T-helper 22 cell (primary cell): ENCODE measurements at regions not wholly inside any gene's neighbourhood (a gene's known extent, or its start where the extent isn't known, plus 50 kb on each side); places are given as distances from the start of the nearest gene placed in this dataset.
"Not testable (repeated sequence)": the region's sequence is repeated elsewhere in the genome, so short reads cannot be mapped to it uniquely, and the experiment has no call there.

Experiments
- DNase-seq: peaks from one replicate; pipeline ENCODE4 v3.0.0-alpha.2; 2020; ENCODE audit warnings: low read depth

DNA sequence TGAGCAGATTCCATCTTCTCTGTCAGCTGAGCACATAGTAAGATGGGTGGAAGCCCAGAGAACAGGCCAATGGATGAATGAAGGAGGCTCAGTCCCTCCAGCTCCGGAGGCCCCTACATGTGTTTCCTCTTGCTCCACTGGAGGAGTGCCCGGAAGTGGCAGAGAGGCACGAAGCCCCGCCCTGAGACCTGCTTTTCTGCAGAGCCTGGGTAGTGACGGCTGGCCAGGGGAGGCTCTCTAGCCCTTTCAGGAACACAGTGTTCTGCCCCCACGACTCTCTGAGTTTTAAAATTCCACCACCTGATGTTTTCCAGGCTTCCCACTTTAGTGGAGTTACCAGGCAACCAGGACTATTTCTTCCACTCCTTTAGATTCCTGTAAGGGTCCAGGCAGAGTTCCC is 149.4 kb upstream of the SLC6A11 start:
- no peak for DNase-seq

GRCh38 chr3:10667269-10667668 is 148.8 kb upstream of the SLC6A11 start:
- DNase-seq = no peak

DNA sequence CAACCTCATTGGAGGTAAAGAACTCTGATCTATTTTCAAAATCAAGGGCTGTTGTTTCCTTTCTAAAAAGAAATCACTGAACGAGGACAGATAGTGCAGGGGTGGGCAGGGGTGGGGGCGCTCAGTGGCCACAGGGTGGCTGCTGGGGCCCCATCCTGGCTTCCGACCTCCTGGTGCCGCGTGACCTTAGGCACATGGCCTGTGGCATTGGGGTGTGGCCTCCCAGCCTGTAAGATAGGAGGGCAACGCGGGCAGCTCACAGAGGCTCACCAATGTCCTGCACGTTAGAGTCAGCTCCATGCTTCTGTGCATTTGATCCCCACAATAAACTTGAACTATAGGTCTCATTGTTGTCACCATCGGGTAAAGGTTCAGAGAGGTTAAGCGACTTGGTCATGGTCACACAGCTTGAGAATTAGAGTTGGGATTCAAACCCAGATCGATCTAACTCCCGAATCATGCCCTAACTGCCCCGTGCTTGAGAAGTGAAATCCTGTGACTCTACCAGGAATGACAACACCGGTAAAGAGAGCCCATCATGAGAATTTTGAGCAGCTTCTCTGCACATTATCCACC is 148.0 kb upstream of the SLC6A11 start:
- no peak for DNase-seq

- DNase-seq = no peak
Measured at GRCh38 chr3:10669490-10670048, 146.5 kb upstream of the SLC6A11 start.

DNA sequence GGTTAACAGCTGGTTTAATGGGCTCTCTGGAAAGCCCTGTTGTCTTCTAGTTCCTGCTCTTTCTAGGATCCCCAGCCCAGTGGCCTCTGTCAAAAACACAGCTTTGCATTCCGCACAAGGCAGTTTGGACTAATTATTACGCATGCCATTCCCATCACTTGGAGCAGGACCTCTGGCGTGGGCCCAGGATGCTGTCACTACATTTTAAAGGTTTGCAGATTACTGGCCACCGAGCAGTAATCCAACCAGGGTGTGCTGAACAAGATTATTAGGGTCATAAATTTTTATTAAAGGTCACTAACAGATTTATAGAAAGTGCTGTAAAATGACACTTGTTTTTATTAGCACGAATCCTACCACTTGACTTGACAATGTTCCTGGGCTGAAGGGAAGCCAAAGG is 143.6 kb upstream of the SLC6A11 start:
- no peak for DNase-seq

- no peak for DNase-seq
Measured at GRCh38 chr3:10674578-10674977, 141.4 kb upstream of the SLC6A11 start.

- DNase-seq = no peak
Measured at GRCh38 chr3:10676905-10677304, 139.1 kb upstream of the SLC6A11 start.

GRCh38 chr3:10678796-10679376 is 137.1 kb upstream of the SLC6A11 start:
- no peak for DNase-seq

- no peak for DNase-seq
Measured at GRCh38 chr3:10680796-10681195, 135.2 kb upstream of the SLC6A11 start.

- DNase-seq = no peak
Measured at GRCh38 chr3:10682692-10683091, 133.3 kb upstream of the SLC6A11 start.

DNA sequence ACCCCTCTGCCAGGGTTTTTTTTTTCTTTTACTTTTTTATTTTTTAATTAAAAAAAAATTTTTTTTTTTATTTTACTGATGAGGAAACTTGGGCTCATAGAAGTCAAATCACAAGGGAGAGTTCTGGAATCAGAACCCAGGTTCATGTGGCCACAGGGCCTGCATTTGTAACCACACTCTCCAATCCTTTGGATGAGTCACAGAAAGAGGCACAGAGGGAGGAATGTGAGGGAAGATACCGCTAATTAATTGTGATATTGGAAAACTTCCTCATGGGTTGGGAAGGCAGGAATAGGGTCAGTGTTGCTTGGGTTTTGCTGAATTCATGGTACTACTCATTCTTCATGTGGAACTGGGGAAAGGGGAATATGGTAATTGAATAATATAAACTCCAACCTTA is 132.9 kb upstream of the SLC6A11 start:
- DNase-seq = no peak

GRCh38 chr3:10688126-10688525 is 127.9 kb upstream of the SLC6A11 start:
- no peak for DNase-seq

GRCh38 chr3:10688548-10689172 is 127.4 kb upstream of the SLC6A11 start:
- no peak for DNase-seq

GRCh38 chr3:10692039-10692622 is 123.9 kb upstream of the SLC6A11 start:
- DNase-seq = no peak

DNA sequence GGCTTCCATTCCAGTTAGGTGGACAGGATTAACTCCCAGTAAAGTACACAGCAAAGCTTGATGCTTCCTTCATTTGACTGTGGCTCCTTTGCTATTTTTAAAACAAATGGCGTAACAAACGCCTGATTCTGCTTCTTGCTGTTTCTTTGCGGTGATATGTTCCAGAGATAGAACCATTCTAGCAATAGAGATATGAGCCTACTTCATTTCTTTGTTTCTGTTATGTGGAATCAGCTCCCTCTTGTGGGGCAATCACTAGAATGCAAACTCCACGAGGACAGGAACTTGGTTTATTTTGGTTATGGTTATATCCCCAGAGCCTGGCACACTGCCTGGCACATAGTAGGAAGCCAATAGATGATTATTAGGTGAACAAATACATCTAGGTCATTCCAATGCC is 122.6 kb upstream of the SLC6A11 start:
- DNase-seq = no peak

GRCh38 chr3:10694179-10694578 is 121.8 kb upstream of the SLC6A11 start:
- no peak for DNase-seq

GRCh38 chr3:10695186-10695585 is 120.8 kb upstream of the SLC6A11 start:
- not testable (repeated sequence) for DNase-seq

GRCh38 chr3:10695595-10696285 is 120.3 kb upstream of the SLC6A11 start:
- DNase-seq = no peak

DNA sequence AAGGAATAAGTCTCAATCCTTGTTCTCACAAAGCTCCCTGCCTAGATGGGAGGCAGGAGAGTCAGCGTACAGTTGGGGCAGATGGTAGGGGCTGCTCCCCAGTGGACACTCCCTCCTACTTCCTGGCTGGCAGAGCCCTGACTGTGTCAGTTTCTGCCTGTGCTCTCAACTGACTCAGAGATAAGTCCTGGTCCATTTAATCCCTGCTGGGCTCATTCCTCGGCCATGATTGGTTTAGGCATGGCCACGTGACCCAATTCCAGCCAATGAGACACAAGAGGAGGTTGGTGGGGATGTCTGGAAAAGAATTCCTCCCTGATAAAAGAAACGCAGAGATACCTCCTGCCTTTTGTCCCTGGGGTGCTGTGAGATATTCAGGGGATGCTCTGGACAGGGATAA is 118.1 kb upstream of the SLC6A11 start:
- no peak for DNase-seq

DNA sequence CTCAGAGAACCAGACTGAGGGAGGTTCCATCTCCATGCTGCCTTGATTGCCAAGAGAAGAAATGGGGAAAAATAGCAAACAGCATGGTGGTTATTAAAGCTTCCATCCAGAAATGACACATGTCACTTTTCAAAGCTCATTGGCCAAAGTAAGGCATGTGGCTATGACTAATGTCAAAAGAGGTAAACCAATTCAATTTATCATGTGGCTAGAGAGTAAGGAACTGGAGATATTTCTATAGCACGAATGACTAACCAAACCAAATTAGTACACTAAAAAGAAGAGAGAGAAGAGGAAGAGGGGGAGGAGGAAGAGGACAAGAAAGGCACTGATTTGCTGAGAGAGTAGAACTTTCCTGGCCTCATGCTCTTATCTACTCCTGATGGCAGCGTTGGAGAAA is 115.2 kb upstream of the SLC6A11 start:
- DNase-seq = no peak

DNA sequence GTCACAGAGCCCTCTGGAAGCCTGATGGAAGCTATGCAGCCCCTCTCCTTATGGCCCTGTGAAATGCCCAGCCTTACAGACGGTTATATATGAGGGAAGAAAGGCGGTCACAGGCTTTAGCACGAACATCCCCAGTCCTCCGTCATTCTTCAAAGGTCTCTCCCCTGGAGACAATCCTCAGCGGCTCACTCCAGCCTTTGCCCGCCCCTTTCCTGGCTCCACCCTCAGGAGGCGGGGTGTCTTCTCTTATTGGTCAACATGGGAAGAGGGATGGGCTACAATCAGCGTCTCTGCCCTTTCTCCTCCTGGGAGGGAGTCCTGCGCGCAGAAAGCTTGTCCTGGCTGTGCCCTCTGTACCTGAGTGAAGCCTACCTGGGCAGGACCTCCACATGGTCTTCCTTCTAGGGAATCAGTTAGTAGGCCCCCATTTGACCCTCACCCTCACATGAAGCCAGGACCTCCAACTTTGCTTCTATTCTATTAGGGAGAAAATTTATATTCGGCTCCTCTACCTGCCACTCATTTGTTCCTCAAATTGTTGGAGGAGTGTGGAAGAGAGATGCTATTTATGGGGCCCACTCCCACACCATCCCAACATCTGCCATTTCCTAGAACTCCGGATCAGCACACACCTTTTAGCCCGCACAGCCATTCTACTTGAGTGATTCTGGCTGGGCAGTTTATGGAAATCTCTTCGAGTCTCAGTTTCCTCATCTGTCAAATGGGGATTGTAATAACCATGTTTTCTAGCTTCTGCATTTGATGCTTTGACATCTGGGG is 112.9 kb upstream of the SLC6A11 start:
- no peak for DNase-seq

DNA sequence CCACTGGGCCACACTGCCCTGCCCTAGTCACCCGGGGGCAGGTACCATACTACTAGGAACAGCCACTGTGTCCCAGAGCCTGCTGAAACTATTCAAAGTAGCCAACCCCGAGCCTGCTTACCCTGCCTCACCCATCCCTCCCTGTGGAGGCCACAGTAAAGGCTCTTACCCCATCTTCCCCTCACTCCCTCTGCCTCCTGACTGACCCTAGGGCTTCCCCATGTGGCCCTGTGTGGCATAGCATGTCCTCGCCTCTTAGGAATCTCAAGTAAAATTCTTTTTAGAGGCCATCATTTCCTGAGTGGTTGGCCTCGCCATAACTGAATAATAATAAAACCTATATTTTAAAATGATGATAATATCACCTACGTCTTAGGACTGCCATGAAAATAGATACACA is 112.2 kb upstream of the SLC6A11 start:
- DNase-seq = no peak
